ENCODE measurements at regions not wholly inside any gene's neighbourhood (a gene's known extent, or its start where the extent isn't known, plus 50 kb on each side); places are given as distances from the start of the nearest gene placed in this dataset.
"Not testable (repeated sequence)": the region's sequence is repeated elsewhere in the genome, so short reads cannot be mapped to it uniquely, and the experiment has no call there.

GRCh38 chr3:21020681-21021080 lies 730.3 kb downstream of the ZNF385D start:
- no peak for DNase-seq (ENCODE audit: low read depth)

GRCh38 chr3:21020043-21020442 lies 731.0 kb downstream of the ZNF385D start:
- DNase-seq (ENCODE audit: low read depth), result no peak

GRCh38 chr3:21017115-21017852 lies 733.7 kb downstream of the ZNF385D start:
- no peak for DNase-seq (ENCODE audit: low read depth)

GRCh38 chr3:21013566-21013965 lies 737.4 kb downstream of the ZNF385D start:
- no peak for DNase-seq (ENCODE audit: low read depth)

GRCh38 chr3:20999661-21000060 lies 751.3 kb downstream of the ZNF385D start:
- no peak for DNase-seq (ENCODE audit: low read depth)

GRCh38 chr3:20997183-20997582 lies 753.8 kb downstream of the ZNF385D start:
- no peak for DNase-seq (ENCODE audit: low read depth)

GRCh38 chr3:20990896-20991295 lies 760.1 kb downstream of the ZNF385D start:
- DNase-seq (ENCODE audit: low read depth), result no peak

- not testable (repeated sequence) for DNase-seq (ENCODE audit: low read depth)
These were observed 761.4 kb downstream of the ZNF385D start for GRCh38 chr3:20989653-20990052.

GRCh38 chr3:20984594-20985205 lies 766.3 kb downstream of the ZNF385D start:
- no peak for DNase-seq (ENCODE audit: low read depth)

- DNase-seq (ENCODE audit: low read depth), result no peak
These were observed 775.8 kb downstream of the ZNF385D start for GRCh38 chr3:20975188-20975651.

- DNase-seq (ENCODE audit: low read depth), result no peak
These were observed 776.6 kb downstream of the ZNF385D start for GRCh38 chr3:20974396-20974795.

GRCh38 chr3:20970807-20971206 lies 780.2 kb downstream of the ZNF385D start:
- not testable (repeated sequence) for DNase-seq (ENCODE audit: low read depth)

GRCh38 chr3:20967485-20967884 lies 781.5 kb upstream of the SGO1 start:
- DNase-seq (ENCODE audit: low read depth), result not testable (repeated sequence)

- no peak for DNase-seq (ENCODE audit: low read depth)
These were observed 772.2 kb upstream of the SGO1 start for GRCh38 chr3:20958161-20958560.

- DNase-seq (ENCODE audit: low read depth), result no peak
These were observed 759.9 kb upstream of the SGO1 start for GRCh38 chr3:20945892-20946291.

GRCh38 chr3:20935791-20936190 lies 749.8 kb upstream of the SGO1 start:
- no peak for DNase-seq (ENCODE audit: low read depth)

GRCh38 chr3:20931834-20932233 lies 745.8 kb upstream of the SGO1 start:
- DNase-seq (ENCODE audit: low read depth), result no peak

GRCh38 chr3:20930034-20930433 lies 744.0 kb upstream of the SGO1 start:
- no peak for DNase-seq (ENCODE audit: low read depth)

- DNase-seq (ENCODE audit: low read depth), result no peak
These were observed 738.8 kb upstream of the SGO1 start for GRCh38 chr3:20924646-20925385.

GRCh38 chr3:20921112-20921511 lies 735.1 kb upstream of the SGO1 start:
- DNase-seq (ENCODE audit: low read depth), result not testable (repeated sequence)

GRCh38 chr3:20916951-20917606 lies 731.1 kb upstream of the SGO1 start:
- DNase-seq (ENCODE audit: low read depth), result no peak

GRCh38 chr3:20914310-20914709 lies 728.3 kb upstream of the SGO1 start:
- DNase-seq (ENCODE audit: low read depth), result no peak
